ENCODE measurements at regions not wholly inside any gene's neighbourhood (a gene's known extent, or its start where the extent isn't known, plus 50 kb on each side); places are given as distances from the start of the nearest gene placed in this dataset.
A peak's percentile ranks its signal among the peaks of the same experiment; 100 is the strongest.
"Not testable (repeated sequence)": the region's sequence is repeated elsewhere in the genome, so short reads cannot be mapped to it uniquely, and the experiment has no call there.

DNA sequence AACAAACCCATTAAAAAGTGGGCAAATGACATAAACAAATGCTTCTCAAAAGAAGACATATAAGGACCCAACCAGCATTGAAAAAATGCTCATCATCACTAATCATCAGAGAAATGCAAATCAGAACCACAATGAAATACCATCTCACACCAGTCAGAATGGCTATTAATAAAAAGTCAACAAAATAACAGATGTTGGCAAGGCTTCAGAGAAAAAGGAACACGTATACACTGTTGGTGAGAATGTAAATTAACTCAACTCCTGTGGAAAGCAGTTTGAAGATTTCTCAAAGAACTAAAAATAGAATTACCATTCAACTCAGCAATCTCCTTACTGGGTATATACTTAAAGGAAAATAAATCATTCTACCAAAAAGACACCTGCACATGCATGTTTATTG is 283.6 kb downstream of the PAPSS1 start:
- H3K27ac Mint-ChIP-seq, H3K4me3 Mint-ChIP-seq, H3K4me1 Mint-ChIP-seq, DNase-seq, H3K9me3 Mint-ChIP-seq, H3K27me3 Mint-ChIP-seq, ATAC-seq: not testable (repeated sequence)

DNA sequence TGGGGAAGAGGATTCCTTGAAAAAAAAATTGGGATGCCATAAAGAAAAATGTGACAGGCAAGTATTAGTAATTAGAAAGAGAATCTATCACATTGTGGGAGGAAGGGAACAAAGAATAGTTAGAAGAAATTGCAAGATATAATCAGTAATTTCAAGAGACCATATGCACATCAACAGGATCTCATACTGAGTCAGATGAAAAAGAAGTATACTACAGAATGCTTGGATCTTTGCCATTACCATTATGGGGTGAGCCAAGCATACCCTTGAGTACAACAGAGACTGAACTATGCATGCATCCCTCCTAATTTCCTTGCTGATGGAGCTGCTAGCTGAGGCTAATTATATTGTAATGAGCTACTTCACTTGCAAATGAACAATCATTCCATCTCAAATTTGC is 287.6 kb downstream of the PAPSS1 start:
- no peak for DNase-seq
- H3K4me1 Mint-ChIP-seq: no peaks in the 10 kb centered on the region
- no peak overlapping the region for H3K27ac Mint-ChIP-seq
- H3K9me3 Mint-ChIP-seq: no peaks in the 10 kb centered on the region
- H3K4me3 Mint-ChIP-seq: no peak overlapping the region
- ATAC-seq: no peak
- H3K27me3 Mint-ChIP-seq: peaks cover 8% of the 10 kb centered on the region

DNA sequence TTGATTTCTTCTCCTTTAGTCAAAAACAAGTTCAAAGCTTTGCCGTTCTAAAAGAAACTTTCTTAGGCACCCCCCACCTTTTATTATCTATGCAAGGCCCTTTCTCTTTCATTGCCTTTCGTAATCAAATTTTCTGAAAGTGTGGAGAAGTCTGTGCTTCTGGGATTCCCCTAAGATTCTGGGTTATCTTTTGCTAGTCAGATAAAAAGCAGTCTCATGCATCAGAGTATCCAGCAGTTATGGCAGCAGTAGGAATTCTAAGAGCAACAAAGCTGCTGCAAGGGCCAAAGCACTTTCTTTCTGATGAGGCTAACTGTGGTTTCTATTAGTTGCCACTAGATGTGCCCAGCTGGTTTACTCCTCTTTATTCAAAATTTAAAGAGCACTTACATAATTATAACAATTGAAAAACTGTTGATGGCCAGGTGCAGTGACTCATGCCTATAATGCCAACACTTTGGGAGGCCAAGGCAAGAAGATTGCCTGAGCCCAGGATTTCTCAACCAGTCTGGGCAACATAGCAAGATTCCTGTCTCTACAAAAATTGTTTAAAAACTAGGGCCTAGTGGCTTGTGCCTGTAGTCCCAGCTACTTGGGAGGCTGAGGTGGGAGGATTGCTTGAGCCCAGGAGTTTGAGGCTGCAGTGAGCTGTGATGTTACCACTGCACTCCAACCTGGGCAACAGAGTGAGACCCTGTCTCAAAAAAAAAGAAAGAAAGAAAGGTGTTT is 296.2 kb downstream of the PAPSS1 start:
- ATAC-seq (no peak), DNase-seq (no peak)
- Mint-ChIP-seq H3K27me3 (no peaks in the 10 kb centered on the region), H3K4me3 (no peak overlapping the region), H3K27ac (no peak overlapping the region), H3K4me1 (no peaks in the 10 kb centered on the region), H3K9me3 (no peaks in the 10 kb centered on the region)

DNA sequence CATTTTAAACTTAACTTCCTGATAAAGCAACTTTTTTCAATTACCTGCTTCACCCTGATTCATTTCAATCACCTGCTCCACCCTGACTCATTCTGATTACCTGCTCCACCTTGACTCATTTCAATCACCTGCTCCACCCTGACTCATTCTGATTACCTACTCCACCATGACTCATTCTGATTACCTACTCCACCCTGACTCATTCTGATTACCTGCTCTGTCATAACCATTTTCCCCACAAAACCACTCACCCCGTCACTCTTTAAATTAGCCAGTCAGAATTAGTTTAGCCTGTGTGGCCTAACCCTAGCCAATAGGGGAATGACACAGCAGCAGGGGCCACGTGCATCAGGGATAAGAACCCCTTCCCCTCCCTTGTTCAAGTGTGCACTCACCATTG is 300.5 kb downstream of the PAPSS1 start:
- not testable (repeated sequence) for H3K4me3 Mint-ChIP-seq, H3K27ac Mint-ChIP-seq, H3K4me1 Mint-ChIP-seq, H3K27me3 Mint-ChIP-seq, H3K9me3 Mint-ChIP-seq
- ATAC-seq: peak; percentile 40
- DNase-seq: peak in 1 of 2 donors; percentile 26

DNA sequence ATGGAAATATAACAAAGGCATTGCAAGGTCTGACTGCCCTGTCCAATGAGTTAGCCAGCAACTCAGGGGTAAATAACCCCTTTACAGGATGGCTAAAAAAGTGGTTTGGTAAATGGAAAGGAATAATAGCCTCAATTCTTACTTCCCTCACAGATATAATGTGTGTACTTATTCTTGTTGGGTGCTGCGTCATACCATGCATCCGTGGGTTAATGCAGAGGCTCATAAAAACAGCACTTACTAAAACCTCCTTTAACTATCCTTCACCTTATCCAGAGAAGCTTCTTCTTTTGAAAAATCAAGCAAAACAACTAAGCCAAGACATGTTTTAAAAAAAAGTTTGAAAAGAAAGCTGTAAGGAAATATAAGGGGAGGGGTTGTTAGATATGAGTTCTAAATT is 301.0 kb downstream of the PAPSS1 start:
- ATAC-seq: no peak
- no peaks in the 10 kb centered on the region for H3K4me1 Mint-ChIP-seq
- no peak for DNase-seq
- peaks cover 0 to 6% of the 10 kb centered on the region in 2 donors for H3K9me3 Mint-ChIP-seq
- no peak overlapping the region for H3K4me3 Mint-ChIP-seq
- no peaks in the 10 kb centered on the region for H3K27me3 Mint-ChIP-seq
- H3K27ac Mint-ChIP-seq: no peak overlapping the region

DNA sequence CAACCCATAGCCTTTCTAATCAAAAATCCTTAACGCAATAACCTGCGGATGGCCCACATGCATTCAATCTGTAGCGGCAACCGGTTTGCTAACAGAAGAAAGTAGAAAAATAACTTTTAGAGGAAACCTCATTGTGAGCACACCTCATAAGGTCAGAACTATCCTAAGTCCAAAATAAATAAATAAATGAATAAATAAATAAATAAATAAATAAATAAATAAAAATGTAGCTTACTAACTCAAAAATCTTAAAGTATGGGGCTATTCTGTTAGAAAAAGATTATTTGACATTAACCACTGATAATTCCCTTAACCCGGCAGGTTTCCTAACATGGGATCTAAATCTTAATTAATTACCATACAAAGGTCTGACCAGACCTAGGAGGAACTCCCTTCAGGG is 304.5 kb downstream of the PAPSS1 start:
- H3K27me3 Mint-ChIP-seq, H3K4me3 Mint-ChIP-seq, H3K27ac Mint-ChIP-seq, ATAC-seq, DNase-seq, H3K4me1 Mint-ChIP-seq: not testable (repeated sequence)
- H3K9me3 Mint-ChIP-seq: peaks cover 9 to 19% of the 10 kb centered on the region in 2 donors

DNA sequence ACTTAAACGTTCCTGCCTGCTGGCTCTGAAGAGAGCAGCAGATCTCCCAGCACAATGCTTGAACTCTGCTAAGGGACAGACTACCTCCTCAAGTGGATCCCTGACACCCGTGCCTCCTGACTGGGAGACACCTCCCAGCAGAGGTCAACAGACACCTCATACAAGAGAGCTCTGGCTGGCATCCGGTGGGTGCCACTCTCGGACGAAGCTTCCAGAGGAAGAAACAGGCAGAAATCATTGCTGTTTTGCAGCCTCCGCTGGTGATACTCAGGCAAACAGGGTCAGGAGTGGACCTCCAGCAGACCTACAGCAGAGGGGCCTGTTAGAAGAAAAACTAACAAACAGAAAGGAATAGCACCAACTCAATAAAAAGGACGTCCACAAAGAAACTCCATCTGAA is 310.2 kb downstream of the PAPSS1 start:
- ATAC-seq, H3K27ac Mint-ChIP-seq, H3K4me1 Mint-ChIP-seq, DNase-seq, H3K4me3 Mint-ChIP-seq, H3K27me3 Mint-ChIP-seq: not testable (repeated sequence)
- H3K9me3 Mint-ChIP-seq: peaks cover 9 to 24% of the 10 kb centered on the region in 2 donors

DNA sequence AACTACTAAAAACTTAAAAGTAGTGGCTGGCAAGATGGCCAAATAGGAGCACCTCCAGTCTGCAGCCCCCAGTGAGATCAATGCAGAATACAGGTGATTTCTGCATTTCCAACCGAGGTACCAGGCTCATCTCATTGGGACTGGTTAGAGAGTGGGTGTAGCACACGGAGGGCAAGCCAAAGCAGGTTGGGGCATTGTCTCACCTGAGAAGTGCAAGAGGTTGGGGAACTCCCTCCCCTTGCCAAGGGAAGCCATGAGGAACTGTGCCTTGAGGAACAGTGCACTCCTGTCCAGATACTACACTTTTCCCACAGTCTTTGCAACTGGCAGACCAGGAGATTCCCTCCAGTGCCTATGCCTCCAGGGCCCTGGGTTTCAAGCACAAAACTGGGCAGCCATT is 311.1 kb downstream of the PAPSS1 start:
- Mint-ChIP-seq H3K4me3 (no peak overlapping the region), H3K27me3 (peaks cover 9% of the 10 kb centered on the region), H3K27ac (no peak overlapping the region), H3K9me3 (peaks cover 9 to 20% of the 10 kb centered on the region in 2 donors), H3K4me1 (no peaks in the 10 kb centered on the region)
- DNase-seq (no peak), ATAC-seq (no peak)

DNA sequence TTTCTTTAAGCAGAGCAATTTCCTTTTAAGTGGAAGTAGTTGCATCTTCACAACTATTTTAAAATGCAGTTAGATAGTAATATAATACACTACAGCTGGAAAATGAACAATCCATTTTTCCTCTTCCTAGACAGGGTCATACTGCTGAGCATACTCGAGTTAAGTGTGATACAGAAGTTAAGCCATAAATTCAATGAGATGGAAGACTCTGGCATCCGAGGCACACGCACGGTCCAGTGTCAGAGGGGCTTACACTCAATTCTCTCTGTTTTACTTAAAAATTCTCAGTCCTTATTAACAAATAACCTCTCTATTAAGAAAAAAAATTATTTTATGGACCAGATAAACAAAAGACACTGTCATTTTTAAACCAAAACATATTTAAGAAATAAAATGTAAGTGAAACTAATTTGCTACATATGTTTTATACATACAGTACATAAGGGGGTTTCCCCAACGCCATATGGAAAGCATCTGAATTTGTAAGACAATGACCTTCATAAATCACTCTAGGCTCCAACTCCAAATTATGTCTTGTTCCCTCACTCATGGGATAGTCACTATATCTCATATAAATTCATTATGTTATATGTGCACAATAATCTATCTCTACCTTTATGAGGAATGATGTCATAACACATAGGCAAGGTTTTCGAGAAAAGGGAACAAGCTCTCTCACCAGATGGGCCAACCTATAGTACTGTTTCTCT is 315.3 kb downstream of the PAPSS1 start:
- no peak for ATAC-seq
- Mint-ChIP-seq H3K27ac (no peak overlapping the region), H3K27me3 (peaks cover 16% of the 10 kb centered on the region), H3K4me3 (no peak overlapping the region), H3K4me1 (no peaks in the 10 kb centered on the region), H3K9me3 (peaks cover 0 to under 1% of the 10 kb centered on the region in 2 donors)
- DNase-seq: no peak

DNA sequence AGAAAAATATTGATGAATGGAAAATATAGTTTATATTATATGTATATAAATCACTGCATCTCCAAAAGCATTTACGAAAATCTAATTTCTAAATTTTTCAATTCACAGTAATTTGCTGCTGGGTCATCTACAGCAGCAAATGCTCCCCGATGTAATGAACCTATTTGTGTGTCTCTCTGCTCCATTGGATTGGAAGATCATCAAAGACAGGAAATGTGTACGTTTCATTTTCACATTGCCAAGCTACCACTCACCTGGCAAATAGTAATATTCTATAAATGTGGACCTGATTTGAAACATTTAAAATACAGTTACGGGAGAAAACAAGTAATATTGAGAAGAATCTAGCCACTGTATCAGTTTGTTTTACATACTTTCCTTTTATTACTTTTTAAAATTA is 317.7 kb downstream of the PAPSS1 start:
- Mint-ChIP-seq H3K9me3 (no peaks in the 10 kb centered on the region), H3K4me3 (no peak overlapping the region), H3K27me3 (peaks cover 23% of the 10 kb centered on the region), H3K27ac (no peak overlapping the region), H3K4me1 (no peaks in the 10 kb centered on the region)
- no peak for ATAC-seq
- DNase-seq: no peak

DNA sequence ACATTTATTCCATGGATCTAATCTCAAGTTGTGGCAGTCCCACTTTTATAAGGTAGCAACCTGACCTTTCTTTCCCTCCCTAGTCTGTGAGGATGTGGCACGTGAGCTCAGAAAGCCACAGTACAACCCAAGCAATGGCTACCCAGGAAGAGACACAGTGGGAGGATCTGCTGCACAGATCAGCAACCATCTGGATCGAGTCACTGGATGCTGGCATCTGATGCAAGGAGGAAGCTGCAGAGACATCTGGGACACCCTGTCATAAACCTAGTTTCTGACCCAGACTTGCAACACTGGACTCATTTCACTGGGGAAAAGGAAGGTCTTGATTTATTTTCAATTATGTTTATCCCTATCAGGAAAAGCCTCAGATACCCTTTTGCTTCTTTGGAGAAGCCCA is 327.1 kb downstream of the PAPSS1 start:
- no peak overlapping the region for H3K4me3 Mint-ChIP-seq
- no peak for ATAC-seq
- no peak overlapping the region for H3K27ac Mint-ChIP-seq
- no peaks in the 10 kb centered on the region for H3K4me1 Mint-ChIP-seq
- H3K9me3 Mint-ChIP-seq: no peaks in the 10 kb centered on the region
- H3K27me3 Mint-ChIP-seq: no peaks in the 10 kb centered on the region
- DNase-seq: no peak

DNA sequence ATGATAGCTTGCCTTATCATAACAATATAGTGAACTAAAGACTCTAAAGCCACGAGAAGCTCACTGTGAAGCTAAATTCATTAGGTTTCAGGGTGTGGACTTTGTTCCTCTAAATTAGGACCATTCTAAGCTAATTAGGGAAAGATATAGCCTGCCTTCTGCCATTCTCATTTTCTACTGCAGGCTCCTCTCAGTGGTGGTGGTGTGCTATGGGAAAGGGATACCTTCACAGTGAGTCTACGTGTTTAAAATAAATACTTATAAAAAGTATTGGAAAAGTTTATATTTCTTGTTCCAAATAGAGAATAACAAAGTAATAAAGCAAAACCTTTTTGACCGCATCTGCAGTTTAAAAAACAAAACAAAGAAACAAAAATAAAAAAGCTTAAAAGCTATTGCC is 327.7 kb downstream of the PAPSS1 start:
- Mint-ChIP-seq H3K4me3 (no peak overlapping the region), H3K27me3 (no peaks in the 10 kb centered on the region), H3K9me3 (no peaks in the 10 kb centered on the region), H3K4me1 (no peaks in the 10 kb centered on the region), H3K27ac (no peak overlapping the region)
- DNase-seq: no peak
- no peak for ATAC-seq

DNA sequence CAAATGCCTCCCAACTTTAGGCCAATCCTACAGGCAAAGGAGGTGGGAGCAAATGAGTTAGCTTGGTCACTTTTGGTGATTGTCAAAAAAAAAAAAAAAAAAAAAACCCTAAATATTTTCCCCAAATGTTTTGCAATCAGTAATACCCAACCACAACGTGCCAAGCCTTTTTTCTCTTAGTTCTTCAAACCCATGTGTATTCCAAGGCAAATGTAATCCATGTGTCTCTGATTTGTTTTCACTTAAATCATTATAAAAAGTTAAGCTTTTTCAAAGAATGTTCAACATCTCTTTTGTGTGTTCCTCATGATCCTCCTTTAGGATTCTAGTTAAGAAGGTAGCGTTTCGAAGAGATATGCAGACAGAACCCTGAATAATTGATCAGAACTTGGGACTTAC is 328.4 kb downstream of the PAPSS1 start:
- Mint-ChIP-seq H3K9me3 (no peaks in the 10 kb centered on the region), H3K4me3 (no peak overlapping the region), H3K27me3 (no peaks in the 10 kb centered on the region), H3K27ac (no peak overlapping the region), H3K4me1 (no peaks in the 10 kb centered on the region)
- no peak for ATAC-seq
- DNase-seq: no peak

DNA sequence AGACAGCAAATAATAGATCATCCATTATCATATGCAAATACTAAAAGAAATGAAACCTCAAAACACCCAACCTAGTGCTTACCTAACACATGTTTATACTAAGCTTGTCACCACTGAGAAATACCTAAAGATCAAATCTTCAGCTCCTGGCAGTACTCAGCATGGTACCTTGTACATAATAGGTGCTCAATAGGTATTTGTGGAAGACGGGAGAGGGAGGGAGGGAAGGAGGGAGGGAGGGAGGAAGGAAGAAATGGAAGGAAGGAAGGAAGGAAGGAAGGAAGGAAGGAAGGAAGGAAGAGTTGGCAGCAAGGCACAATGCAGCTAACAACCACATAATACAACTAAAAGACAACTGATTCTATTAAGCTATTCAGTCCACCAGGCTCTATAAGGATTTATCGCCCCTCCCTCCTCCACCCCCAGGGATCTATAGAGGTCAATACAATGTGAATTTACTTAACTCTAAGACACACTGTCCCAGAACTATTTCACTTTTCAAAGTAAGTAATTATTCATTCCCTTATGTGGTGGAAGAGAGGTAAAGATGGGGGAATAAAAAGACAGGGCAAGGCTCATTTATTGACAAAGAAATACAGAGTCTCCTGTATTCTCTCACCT is 328.9 kb downstream of the PAPSS1 start:
- ATAC-seq (no peak), DNase-seq (no peak)
- Mint-ChIP-seq H3K27ac (no peak overlapping the region), H3K9me3 (no peaks in the 10 kb centered on the region), H3K4me1 (no peaks in the 10 kb centered on the region), H3K4me3 (no peak overlapping the region), H3K27me3 (peaks cover 2% of the 10 kb centered on the region)

DNA sequence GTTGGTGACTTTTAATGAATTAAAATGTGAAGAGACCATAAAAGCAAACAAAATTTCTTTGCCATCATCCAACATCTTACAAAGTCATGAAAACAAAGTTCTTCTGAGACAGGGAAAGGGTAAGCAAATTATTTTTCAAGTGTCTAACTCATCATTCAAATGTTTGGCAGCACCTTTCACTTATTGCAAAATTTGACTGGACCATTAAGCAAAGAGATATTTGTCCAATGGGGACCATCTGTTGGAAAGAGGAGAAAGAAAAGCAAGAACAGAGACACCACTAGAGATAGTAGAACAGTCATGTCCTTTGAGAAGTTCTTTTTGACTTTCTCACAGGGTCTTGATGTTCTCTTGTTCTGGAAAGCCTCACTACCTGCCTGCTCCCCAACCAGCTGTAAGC is 330.1 kb downstream of the PAPSS1 start:
- Mint-ChIP-seq H3K27me3 (peaks cover 8% of the 10 kb centered on the region), H3K4me3 (no peak overlapping the region), H3K27ac (no peak overlapping the region), H3K9me3 (no peaks in the 10 kb centered on the region), H3K4me1 (no peaks in the 10 kb centered on the region)
- ATAC-seq: no peak
- no peak for DNase-seq

DNA sequence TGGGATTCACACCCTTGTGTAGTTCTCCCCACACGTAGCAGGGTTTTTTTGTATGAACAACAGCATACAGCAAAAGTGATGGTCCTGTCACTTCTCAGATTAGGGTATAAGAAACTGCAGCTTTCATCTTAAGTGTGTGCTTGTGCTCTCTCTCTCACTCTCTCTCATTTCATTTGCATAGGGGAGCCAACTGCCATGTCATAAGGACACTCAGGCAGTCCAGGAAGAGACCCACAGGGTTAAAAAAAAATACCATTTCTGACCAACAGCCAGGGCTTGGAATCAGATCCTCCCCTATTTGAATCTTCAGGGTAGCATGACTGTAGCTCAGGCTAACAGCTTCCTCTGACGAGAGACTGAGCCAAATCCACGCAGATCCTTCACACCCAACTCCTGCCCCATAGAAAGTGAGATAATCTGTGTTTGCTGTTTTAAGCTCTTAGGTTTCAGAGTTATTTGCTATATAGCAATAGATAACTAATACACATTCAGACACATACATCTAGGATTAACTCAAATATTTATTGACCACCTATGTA is 331.2 kb downstream of the PAPSS1 start:
- DNase-seq (no peak), ATAC-seq (no peak)
- H3K4me1 Mint-ChIP-seq: no peaks in the 10 kb centered on the region
- H3K27ac Mint-ChIP-seq: no peak overlapping the region
- no peaks in the 10 kb centered on the region for H3K9me3 Mint-ChIP-seq
- H3K27me3 Mint-ChIP-seq: peaks cover 8% of the 10 kb centered on the region
- no peak overlapping the region for H3K4me3 Mint-ChIP-seq

All from stimulated activated naive CD8-positive, alpha-beta T cell treated with anti-CD3 and anti-CD28 coated beads, Interleukin-15, amount 100 ng/mL, for 72 hours (primary cell).